Rectal smooth muscle tissue (tissue), 1 donor: ENCODE measurements at regions not wholly inside any gene's neighbourhood (a gene's known extent, or its start where the extent isn't known, plus 50 kb on each side); places are given as distances from the start of the nearest gene placed in this dataset.

Experiments used
- H3K27ac ChIP-seq: one replicate; pipeline ENCODE4 v1.7.0; 2013; ENCODE audit warnings: low read depth, low read length, inconsistent platforms
- H3K27me3 ChIP-seq: one replicate; pipeline ENCODE4 v1.7.0; 2013; ENCODE audit warnings: low read length; ENCODE audit not compliant: control insufficient read depth, insufficient read depth
- H3K36me3 ChIP-seq: one replicate; pipeline ENCODE4 v1.7.0; 2013; ENCODE audit warnings: low read length; ENCODE audit not compliant: control insufficient read depth, insufficient read depth
- H3K4me1 ChIP-seq: one replicate; pipeline ENCODE4 v1.7.0; 2013; ENCODE audit warnings: low read length; ENCODE audit not compliant: control insufficient read depth, insufficient read depth
- H3K4me3 ChIP-seq: one replicate; pipeline ENCODE4 v1.7.0; 2013; ENCODE audit warnings: low read length
- H3K9ac ChIP-seq: one replicate; pipeline ENCODE4 v1.7.0; 2013; ENCODE audit warnings: low read length

DNA sequence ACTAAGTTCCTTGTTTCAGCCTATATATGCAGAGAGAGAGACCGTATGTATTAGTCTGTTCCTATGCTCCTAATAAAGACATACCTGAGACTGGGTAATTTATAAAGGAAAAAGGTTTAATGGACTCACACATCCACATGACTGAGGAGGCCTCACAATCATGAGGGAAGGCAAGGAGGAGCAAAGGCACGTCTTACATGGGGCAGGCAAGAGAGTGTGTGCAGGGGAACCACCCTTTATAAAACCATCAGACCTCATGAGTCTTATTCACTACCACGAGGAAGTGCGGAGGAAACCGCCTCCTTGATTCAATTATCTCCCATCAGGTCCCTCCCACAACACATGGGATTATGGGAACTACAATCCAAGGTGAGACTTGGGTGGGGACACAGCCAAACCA is 73.8 kb downstream of the TMEM18 start:
- no peaks in the 10 kb centered on the region for H3K36me3 ChIP-seq
- no peaks in the 10 kb centered on the region for H3K27me3 ChIP-seq

DNA sequence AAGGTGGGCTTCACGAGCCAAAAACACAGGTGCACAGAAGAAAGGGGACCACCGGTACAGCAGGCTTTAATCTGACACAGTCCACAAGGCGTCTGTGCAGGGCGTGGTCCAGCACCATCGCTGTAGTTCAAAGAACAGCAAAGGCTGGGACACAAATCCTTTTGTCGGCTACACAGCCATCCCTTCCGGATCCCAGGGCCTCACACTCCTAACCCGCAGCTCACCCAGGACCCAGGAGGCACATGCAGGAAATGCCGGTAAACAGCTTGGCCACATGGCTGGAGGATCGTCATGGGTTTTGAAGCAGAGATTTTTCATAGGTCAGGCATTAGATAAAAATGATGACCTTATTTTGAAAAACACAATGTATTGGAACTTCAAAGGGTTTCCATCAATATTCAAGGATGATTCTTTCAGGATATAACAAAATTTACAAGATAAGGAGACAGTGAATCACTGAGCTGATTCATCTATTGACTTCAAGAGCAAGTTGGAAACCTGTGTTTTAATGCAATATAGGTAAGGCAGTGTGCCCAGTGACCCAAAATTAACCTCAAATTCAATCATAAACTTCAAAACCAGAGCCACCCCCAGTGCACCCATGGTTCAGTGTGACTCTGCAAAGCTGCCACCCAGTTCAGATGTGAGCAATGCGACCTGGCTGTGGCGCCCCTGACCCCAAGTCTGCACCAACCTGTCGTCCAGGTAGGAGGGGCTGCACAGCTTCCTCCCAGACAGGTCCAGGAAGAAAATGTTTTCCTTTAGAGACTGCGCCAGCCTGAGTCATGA is 74.4 kb downstream of the TMEM18 start:
- no peaks in the 10 kb centered on the region for H3K36me3 ChIP-seq
- no peak overlapping the region for H3K27ac ChIP-seq
- no peak overlapping the region for H3K9ac ChIP-seq
- H3K4me1 ChIP-seq = no peaks in the 10 kb centered on the region
- H3K27me3 ChIP-seq = no peaks in the 10 kb centered on the region
- H3K4me3 ChIP-seq = no peak overlapping the region

More for the DNA sequence above, 73.8 kb downstream of the TMEM18 start:
- Histone ChIP-seq H3K4me3 (no peak overlapping the region), H3K4me1 (no peaks in the 10 kb centered on the region), H3K9ac (no peak overlapping the region), H3K27ac (no peak overlapping the region)

DNA sequence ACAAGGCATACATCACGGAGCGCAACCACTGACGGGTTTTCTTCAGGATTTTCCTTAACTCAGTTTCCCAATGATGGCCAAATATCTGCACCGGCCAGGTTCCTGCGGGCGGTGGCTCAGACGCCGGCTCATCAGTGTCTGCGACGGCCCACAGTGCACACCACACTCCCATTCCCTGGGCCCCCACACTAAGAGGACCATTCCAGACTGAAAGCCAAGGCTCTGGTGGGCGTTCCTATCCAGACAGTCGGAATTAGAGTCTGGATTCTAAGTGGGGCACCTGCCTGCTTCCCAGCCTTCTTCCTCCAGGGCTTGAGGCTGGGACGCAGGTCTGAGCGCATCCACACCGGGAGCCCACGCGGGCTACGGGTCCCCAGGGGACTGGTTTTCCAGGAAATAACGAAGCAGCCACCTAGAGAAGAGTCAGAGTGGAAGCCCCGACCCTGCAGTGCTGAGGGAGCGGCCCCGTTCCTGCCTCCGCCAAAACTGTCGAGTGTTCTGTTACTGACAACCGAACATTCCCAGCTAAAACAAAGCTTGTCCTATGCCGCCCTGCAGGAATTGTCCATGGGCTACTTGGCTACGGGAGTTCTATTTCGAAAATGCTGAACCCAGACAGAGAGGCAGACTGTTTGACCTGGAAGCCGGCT is 75.3 kb downstream of the TMEM18 start:
- Histone ChIP-seq H3K27ac (no peak overlapping the region), H3K27me3 (no peaks in the 10 kb centered on the region), H3K9ac (no peak overlapping the region), H3K4me3 (no peak overlapping the region), H3K36me3 (no peaks in the 10 kb centered on the region), H3K4me1 (no peaks in the 10 kb centered on the region)

DNA sequence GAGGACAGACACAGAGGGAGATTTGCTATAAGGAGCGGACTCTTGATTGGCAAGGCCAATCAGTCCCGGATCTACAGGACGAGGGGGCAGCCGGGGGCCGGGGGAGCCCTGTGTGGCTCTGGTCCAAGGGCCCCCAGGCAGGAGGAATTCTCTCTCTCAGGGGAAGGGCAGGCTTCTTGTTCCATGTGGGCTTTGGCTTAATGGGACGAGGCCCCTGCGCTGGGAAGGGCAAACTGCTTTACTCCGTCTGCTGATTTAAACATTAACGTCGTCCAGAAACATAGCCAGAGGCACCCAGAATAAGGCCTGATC is 75.9 kb downstream of the TMEM18 start:
- no peak overlapping the region for H3K27ac ChIP-seq
- H3K4me3 ChIP-seq = no peak overlapping the region
- H3K4me1 ChIP-seq = no peaks in the 10 kb centered on the region
- no peaks in the 10 kb centered on the region for H3K27me3 ChIP-seq
- no peak overlapping the region for H3K9ac ChIP-seq
- no peaks in the 10 kb centered on the region for H3K36me3 ChIP-seq

DNA sequence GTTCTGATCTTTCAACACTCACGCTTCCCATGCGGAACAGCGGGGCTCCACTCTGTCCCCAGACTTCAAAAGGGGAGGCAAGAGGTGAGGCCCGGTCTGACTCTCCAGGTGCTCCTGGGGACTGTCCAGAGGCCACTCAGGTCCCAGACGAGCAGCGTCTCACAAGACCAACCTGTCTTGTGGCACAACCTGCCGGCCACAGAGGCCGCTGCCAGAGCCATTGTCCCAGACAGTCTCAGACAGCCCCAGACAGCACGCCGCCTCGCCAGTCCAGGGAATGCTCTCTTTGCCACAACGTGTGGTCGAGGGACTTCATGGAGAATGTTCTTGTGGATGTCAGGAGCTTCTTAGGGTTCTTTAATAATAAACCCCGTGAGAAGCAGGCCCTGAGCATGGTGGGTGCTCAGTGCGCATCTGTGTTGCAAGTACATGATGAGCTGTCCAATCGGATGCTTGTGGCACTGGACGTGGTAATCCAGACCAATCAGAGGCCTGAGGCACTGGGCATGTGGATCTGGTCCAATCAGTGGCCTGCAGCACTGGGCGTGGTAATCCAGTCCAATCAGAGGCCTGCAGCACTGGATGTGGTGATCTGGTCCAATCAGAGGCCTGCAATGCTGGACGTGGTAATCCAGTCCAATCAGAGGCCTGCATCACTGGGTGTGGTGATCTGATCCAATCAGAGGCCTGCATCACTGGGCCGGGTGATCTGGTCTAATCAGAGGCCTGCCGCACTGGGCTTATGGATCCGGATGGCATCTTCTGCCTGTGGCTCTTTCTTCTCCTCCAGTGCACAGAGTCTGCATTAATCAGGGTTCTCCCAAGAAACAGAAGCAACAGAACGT is 76.4 kb downstream of the TMEM18 start:
- Histone ChIP-seq H3K9ac (no peak overlapping the region), H3K27ac (no peak overlapping the region), H3K36me3 (no peaks in the 10 kb centered on the region), H3K4me3 (no peak overlapping the region), H3K4me1 (no peaks in the 10 kb centered on the region), H3K27me3 (no peaks in the 10 kb centered on the region)

DNA sequence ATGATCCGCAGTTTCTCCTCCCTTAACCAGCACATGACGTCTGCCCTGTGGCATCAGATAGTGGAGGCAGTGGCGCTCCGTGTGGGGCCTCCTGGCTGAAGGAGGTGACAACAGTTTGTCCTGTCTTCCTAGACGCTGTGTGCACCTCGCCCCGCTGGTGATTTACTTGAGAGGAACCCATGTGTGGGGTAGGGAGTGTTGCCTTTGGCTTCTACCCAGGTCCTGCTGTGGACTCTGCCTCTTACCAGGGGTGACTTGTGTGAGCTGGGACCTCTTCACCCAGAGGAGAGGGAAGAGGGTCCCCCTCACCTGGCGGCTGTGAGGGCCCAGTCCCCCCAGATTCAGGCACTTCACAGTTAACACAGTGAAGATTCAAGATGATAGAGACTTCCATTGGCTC is 77.6 kb downstream of the TMEM18 start:
- no peak overlapping the region for H3K4me3 ChIP-seq
- no peaks in the 10 kb centered on the region for H3K4me1 ChIP-seq
- no peaks in the 10 kb centered on the region for H3K27me3 ChIP-seq
- H3K27ac ChIP-seq = no peak overlapping the region
- no peaks in the 10 kb centered on the region for H3K36me3 ChIP-seq
- H3K9ac ChIP-seq = no peak overlapping the region

DNA sequence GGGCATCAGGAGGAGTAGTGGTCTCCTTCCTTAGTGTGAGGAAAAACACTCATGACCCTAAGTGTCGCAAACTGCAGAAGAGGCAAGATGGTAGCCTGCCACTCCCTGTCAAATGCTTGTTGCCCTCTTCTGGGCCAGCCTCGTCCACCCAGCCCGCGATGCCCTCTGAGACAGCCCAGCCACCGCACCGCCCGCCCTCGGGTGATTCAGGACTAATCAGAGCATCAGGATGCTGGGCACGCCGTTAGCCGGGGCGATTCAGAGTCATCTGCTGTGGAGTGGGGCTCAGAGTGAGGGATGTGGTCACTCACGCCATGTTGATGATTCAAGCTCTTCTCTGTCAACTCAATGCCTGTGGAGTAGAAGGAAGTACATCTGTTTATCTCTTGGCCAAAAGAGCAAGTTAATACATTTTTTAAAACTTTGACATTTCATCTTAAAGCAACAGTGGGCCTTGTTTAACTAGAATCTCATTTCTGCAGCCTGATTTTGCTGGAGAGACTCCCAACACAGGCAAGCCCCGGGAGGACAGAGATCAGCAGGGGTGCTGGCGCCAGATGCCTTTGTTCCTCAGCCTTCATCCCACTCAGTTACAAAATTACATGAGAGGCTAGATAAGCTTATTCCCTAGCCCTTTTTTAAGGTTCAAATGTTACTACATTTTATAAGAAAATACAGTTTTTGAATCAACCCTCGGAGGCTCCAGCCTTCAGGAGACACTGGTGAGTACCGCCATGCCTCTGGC is 79.0 kb downstream of the TMEM18 start:
- H3K4me3 ChIP-seq = no peak overlapping the region
- no peak overlapping the region for H3K9ac ChIP-seq
- H3K27me3 ChIP-seq = no peaks in the 10 kb centered on the region
- no peaks in the 10 kb centered on the region for H3K4me1 ChIP-seq
- H3K27ac ChIP-seq = no peak overlapping the region
- H3K36me3 ChIP-seq = no peaks in the 10 kb centered on the region

DNA sequence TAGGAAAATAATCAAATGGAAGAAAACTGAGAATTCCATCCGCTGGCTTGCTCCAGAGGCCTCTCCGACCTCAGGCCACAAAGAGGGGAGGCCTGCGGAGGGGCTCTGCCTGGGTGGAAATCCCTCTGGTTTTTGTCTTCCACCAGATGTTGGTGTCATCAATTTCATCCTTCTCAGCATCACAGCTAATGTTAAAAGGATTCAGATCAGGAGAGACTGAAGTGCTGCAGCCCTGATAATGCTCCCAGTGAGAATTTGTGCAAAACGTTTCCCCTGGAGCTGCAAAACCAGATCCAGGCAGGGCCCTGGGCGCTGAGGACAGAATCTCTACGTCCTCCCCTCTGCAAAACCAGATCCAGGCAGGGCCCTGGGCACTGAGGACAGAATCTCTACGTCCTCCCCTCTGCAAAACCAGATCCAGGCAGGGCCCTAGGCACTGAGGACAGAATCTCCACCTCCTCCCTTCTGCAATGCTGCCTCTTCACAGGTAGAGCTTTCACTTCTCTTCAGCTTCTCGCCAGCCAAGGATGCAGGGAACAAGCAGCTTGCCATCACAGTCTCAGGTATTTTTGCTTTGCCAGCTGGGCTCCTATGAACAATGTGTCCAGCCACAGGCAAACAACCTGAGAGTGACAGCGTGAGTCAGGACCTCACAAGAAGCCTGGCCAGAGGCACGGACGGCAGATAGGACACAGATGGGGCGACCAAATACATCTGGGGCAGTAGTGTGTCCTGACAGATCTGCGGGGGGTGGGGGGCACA is 81.2 kb downstream of the TMEM18 start:
- Histone ChIP-seq H3K4me3 (no peak overlapping the region), H3K36me3 (no peaks in the 10 kb centered on the region), H3K27ac (no peak overlapping the region), H3K4me1 (no peaks in the 10 kb centered on the region), H3K27me3 (no peaks in the 10 kb centered on the region), H3K9ac (no peak overlapping the region)

DNA sequence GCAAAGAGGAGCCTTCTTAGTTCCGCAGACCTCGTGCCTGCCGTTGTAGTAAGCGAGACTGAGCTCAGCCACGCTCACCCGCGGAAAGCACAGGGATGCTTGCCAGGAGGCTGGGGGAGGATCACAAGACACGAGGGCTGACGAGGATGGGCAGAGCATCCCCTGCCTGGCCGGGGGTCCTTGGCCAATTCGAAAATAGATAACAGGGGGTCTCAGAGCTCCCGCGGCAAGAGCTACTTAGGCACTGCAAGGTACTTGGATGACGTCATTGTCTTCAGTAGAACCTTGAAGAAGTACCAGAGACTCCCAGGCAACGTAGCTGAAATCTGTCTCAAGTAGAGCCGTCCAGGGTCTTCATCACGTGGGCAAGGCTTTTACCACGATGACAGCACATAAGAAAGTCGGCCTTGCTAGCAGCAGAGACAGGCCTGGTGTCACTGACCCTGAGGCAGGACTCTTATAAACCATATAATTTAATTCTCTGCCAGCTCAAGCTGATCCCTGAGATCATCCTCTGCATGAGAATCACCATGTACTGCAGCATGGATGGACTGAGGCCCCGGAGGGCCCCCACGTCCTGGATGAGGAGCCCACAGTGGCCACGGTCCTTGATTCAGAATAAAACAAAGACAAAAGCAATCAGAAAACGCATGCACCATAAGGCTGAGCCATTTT is 81.9 kb downstream of the TMEM18 start:
- Histone ChIP-seq H3K27me3 (no peaks in the 10 kb centered on the region), H3K27ac (no peak overlapping the region), H3K36me3 (no peaks in the 10 kb centered on the region), H3K4me1 (no peaks in the 10 kb centered on the region), H3K9ac (no peak overlapping the region), H3K4me3 (no peak overlapping the region)

DNA sequence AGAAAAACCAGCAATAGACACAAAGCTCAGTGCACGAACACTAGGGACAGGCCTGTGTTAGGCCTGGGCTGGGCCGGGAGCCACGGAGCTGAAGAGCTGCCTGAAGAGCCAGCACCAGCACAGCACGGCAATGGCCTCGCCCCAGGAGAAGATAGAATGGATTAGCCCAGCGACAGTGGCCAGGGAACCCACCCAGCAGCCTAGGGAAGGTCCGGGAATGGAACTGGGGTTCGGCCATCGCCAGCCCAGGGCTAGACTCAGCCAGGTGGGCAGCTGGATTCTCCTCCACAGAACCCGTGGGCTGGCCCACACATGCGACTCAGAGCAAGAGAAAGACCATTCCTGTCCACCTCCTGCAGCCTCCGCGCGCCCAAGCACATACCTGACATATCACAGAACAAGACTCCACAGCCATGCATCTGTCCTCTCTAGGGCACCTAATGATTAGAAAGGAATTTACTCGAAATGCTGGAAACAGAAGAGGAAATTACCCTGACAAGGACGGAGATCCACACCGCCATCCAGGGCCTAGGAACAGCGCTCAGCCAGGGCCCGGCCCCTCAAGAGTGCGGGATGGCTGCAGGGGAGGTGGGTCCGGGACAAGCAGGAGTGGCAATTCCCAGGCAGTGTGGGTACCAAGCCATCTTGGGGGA is 82.8 kb downstream of the TMEM18 start:
- Histone ChIP-seq H3K36me3 (no peaks in the 10 kb centered on the region), H3K9ac (no peak overlapping the region), H3K4me3 (no peak overlapping the region), H3K4me1 (no peaks in the 10 kb centered on the region), H3K27ac (no peak overlapping the region), H3K27me3 (no peaks in the 10 kb centered on the region)
